HEK293 (cell line): ENCODE measurements at regions not wholly inside any gene's neighbourhood (a gene's known extent, or its start where the extent isn't known, plus 50 kb on each side); places are given as distances from the start of the nearest gene placed in this dataset.

ENCODE experiments used
- CTCF ChIA-PET: fragments of 350-600 bp; formaldehyde crosslinking; extraction: SDS; loops from one replicate; lab custom pipeline; 2021; ENCODE audit warnings: antibody characterized with exemption; lab: Yijun Ruan, JAX
- POLR2A ChIA-PET: fragments of 300-600 bp; formaldehyde crosslinking; extraction: SDS; loops from one replicate; lab custom pipeline; 2020; ENCODE audit warnings: antibody characterized with exemption, inconsistent platforms; lab: Yijun Ruan, JAX
- H3K27ac ChIP-seq: fragments of 200-500 bp; sonication (Bioruptor generic); 2 replicates; pipeline ENCODE4 v1.5.1; 2014; ENCODE audit warnings: low read depth, low read length, control low read depth, inconsistent platforms; ENCODE audit errors: extremely low read depth
- H3K36me3 ChIP-seq, 2 experiments: fragments of 200-500 bp in 1 of 2; sonication (Bioruptor generic) in 1 of 2; 1 replicate in 1 of 2; 2 replicates in 1 of 2; pipeline ENCODE4 v1.5.1; 2014 to 2017; ENCODE audit warnings: inconsistent platforms in 2 of 2, low read length in 2 of 2; ENCODE audit not compliant: control insufficient read depth in 2 of 2, insufficient read depth in 1 of 2
- H3K4me1 ChIP-seq: fragments of 200-500 bp; sonication (Bioruptor generic); 2 replicates; pipeline ENCODE4 v1.5.1; 2014; ENCODE audit warnings: mild to moderate bottlenecking, low read length, inconsistent platforms; ENCODE audit not compliant: control insufficient read depth, insufficient read depth
- H3K4me3 ChIP-seq: 2 replicates; pipeline ENCODE4 v1.5.1; 2011; ENCODE audit warnings: low read depth, mild to moderate bottlenecking, control low read depth, low read length, moderate library complexity
- H3K9me3 ChIP-seq: fragments of 200-500 bp; sonication (Bioruptor generic); 2 replicates; pipeline ENCODE4 v1.5.1; 2014; ENCODE audit warnings: low read depth, low read length, inconsistent platforms; ENCODE audit not compliant: control insufficient read depth, insufficient read depth
- OVOL3 ChIP-seq: fragments of 450-650 bp; formaldehyde crosslinking; IDR thresholded peaks from 2 replicates; pipeline ENCODE4 v1.5.1; 2016; ENCODE audit warnings: missing biosample characterization, missing genetic modification characterization
- PRDM1 ChIP-seq: fragments of 450-650 bp; formaldehyde crosslinking; IDR thresholded peaks from 2 replicates; pipeline ENCODE4; 2016; ENCODE audit warnings: missing biosample characterization, missing genetic modification characterization
- REST ChIP-seq: fragments of 450-650 bp; formaldehyde crosslinking; IDR thresholded peaks from 2 replicates; pipeline ENCODE4 v1.5.1; 2016; ENCODE audit warnings: missing biosample characterization, missing genetic modification characterization
- SCRT2 ChIP-seq: fragments of 450-650 bp; formaldehyde crosslinking; IDR thresholded peaks from 2 replicates; pipeline ENCODE4 v1.5.1; 2016; ENCODE audit warnings: missing biosample characterization, missing genetic modification characterization
- YY1 ChIP-seq: fragments of 450-650 bp; formaldehyde crosslinking; IDR thresholded peaks from 2 replicates; pipeline ENCODE4 v1.5.1; 2018; ENCODE audit warnings: missing biosample characterization, missing genetic modification characterization
- ZBTB21 ChIP-seq: fragments of 450-650 bp; formaldehyde crosslinking; IDR thresholded peaks from 2 replicates; pipeline ENCODE4 v1.5.1; 2017; ENCODE audit warnings: missing biosample characterization, missing genetic modification characterization
- ZNF114 ChIP-seq: fragments of 450-650 bp; formaldehyde crosslinking; IDR thresholded peaks from 2 replicates; pipeline ENCODE4 v1.5.0; 2017; ENCODE audit warnings: missing biosample characterization, missing genetic modification characterization
- ZNF184 ChIP-seq: fragments of 450-650 bp; IDR thresholded peaks from 2 replicates; pipeline ENCODE4 v1.5.1; 2018; ENCODE audit warnings: missing biosample characterization, mild to moderate bottlenecking, missing genetic modification characterization
- ZNF223 ChIP-seq: fragments of 450-650 bp; formaldehyde crosslinking; IDR thresholded peaks from 2 replicates; pipeline ENCODE4 v1.5.1; 2016; ENCODE audit warnings: missing biosample characterization, missing genetic modification characterization
- ZNF274 ChIP-seq, 2 experiments: fragments of 200-500 bp in 1 of 2; fragments of 450-650 bp in 1 of 2; sonication (Bioruptor generic) in 1 of 2; formaldehyde crosslinking in 1 of 2; IDR thresholded peaks; 2 replicates each; pipeline versions ENCODE4 v1.5.1 to v1.6.1; 2014 to 2016; ENCODE audit warnings: borderline replicate concordance in 1 of 2, inconsistent platforms in 1 of 2, low read length in 1 of 2, missing biosample characterization in 1 of 2, missing genetic modification characterization in 1 of 2
- ZNF449 ChIP-seq: fragments of 450-650 bp; formaldehyde crosslinking; IDR thresholded peaks from 2 replicates; pipeline ENCODE4 v1.5.1; 2017; ENCODE audit warnings: missing biosample characterization, mild to moderate bottlenecking, missing genetic modification characterization, moderate library complexity
- ZNF510 ChIP-seq: fragments of 450-650 bp; formaldehyde crosslinking; IDR thresholded peaks from 2 replicates; pipeline ENCODE4 v1.5.1; 2018; ENCODE audit warnings: mild to moderate bottlenecking, missing genetic modification characterization, missing biosample characterization; ENCODE audit not compliant: insufficient replicate concordance
- ZNF513 ChIP-seq: fragments of 450-650 bp; IDR thresholded peaks from 2 replicates; pipeline ENCODE4 v1.5.1; 2018; ENCODE audit warnings: missing biosample characterization, missing genetic modification characterization
- ZNF514 ChIP-seq: fragments of 450-650 bp; formaldehyde crosslinking; IDR thresholded peaks from 2 replicates; pipeline ENCODE4 v1.5.1; 2016; ENCODE audit warnings: missing biosample characterization, missing genetic modification characterization
- ZNF792 ChIP-seq: fragments of 450-650 bp; formaldehyde crosslinking; IDR thresholded peaks from 2 replicates; pipeline ENCODE4 v1.5.1; 2016; ENCODE audit warnings: missing biosample characterization, missing genetic modification characterization
- TF ChIP-seq, protein P1 (sequence below): fragments of 450-650 bp; formaldehyde crosslinking; IDR thresholded peaks from 2 replicates; pipeline ENCODE4 v1.5.1; 2016; ENCODE audit warnings: missing biosample characterization, missing genetic modification characterization
- TF ChIP-seq, protein P2 (sequence below): fragments of 450-650 bp; formaldehyde crosslinking; IDR thresholded peaks from 2 replicates; pipeline ENCODE4 v1.5.1; 2016; ENCODE audit warnings: missing biosample characterization, missing genetic modification characterization
- TF ChIP-seq, protein P3 (sequence below): fragments of 450-650 bp; formaldehyde crosslinking; IDR thresholded peaks from 2 replicates; pipeline ENCODE4 v1.5.1; 2016; ENCODE audit warnings: missing biosample characterization, missing genetic modification characterization, borderline replicate concordance
- TF ChIP-seq, protein P4 (sequence below): fragments of 450-650 bp; formaldehyde crosslinking; IDR thresholded peaks from 2 replicates; pipeline ENCODE4 v1.5.0; 2017; ENCODE audit warnings: missing biosample characterization, missing genetic modification characterization, borderline replicate concordance

GRCh38 chr12:97989366-97989940 lies 525.9 kb upstream of the TMPO start:
- Histone ChIP-seq H3K4me3 (no peak overlapping the region), H3K9me3 (no peaks in the 10 kb centered on the region), H3K36me3 (no peaks in the 10 kb centered on the region), H3K4me1 (no peaks in the 10 kb centered on the region), H3K27ac (no peak overlapping the region)
- POLR2A ChIA-PET = no interaction called here
- CTCF ChIA-PET = no interaction called here
- TF ChIP-seq PRDM1 (tag by site-specific recombination) (peak; percentile 99), ZBTB21 (tag by site-specific recombination) (no peak)

GRCh38 chr12:97994746-97995484 lies 520.5 kb upstream of the TMPO start:
- no peak overlapping the region for H3K27ac ChIP-seq
- H3K9me3 ChIP-seq = no peaks in the 10 kb centered on the region
- CTCF ChIA-PET = interaction anchor here (1.0 kb wide), 1 partner anchor 34 kb away, joined by 4 read pairs; no protein-coding TSS in a partner anchor
- H3K36me3 ChIP-seq = no peaks in the 10 kb centered on the region
- POLR2A ChIA-PET = no interaction called here
- H3K4me1 ChIP-seq = no peaks in the 10 kb centered on the region
- no peak overlapping the region for H3K4me3 ChIP-seq
- TF ChIP-seq ZNF223 (tag by site-specific recombination) = no peak
- no peak for TF ChIP-seq ZNF514 (tag by site-specific recombination)
- TF ChIP-seq, protein P1, sequence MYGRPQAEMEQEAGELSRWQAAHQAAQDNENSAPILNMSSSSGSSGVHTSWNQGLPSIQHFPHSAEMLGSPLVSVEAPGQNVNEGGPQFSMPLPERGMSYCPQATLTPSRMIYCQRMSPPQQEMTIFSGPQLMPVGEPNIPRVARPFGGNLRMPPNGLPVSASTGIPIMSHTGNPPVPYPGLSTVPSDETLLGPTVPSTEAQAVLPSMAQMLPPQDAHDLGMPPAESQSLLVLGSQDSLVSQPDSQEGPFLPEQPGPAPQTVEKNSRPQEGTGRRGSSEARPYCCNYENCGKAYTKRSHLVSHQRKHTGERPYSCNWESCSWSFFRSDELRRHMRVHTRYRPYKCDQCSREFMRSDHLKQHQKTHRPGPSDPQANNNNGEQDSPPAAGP (tag by site-specific recombination) = no peak
- TF ChIP-seq ZNF510 (tag by site-specific recombination) = no peak
- TF ChIP-seq, protein P2, sequence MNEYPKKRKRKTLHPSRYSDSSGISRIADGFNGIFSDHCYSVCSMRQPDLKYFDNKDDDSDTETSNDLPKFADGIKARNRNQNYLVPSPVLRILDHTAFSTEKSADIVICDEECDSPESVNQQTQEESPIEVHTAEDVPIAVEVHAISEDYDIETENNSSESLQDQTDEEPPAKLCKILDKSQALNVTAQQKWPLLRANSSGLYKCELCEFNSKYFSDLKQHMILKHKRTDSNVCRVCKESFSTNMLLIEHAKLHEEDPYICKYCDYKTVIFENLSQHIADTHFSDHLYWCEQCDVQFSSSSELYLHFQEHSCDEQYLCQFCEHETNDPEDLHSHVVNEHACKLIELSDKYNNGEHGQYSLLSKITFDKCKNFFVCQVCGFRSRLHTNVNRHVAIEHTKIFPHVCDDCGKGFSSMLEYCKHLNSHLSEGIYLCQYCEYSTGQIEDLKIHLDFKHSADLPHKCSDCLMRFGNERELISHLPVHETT (tag by site-specific recombination) = no peak
- TF ChIP-seq ZNF792 (tag by site-specific recombination) = no peak
- no peak for TF ChIP-seq ZNF184
- TF ChIP-seq ZNF274 (IDR thresholded peaks at IDR 0.05; ENCODE audit: low read length) = no peak
- no peak for TF ChIP-seq ZNF274 (tag by site-specific recombination; IDR thresholded peaks at IDR 0.05; ENCODE audit: borderline replicate concordance)
- TF ChIP-seq, protein P3, sequence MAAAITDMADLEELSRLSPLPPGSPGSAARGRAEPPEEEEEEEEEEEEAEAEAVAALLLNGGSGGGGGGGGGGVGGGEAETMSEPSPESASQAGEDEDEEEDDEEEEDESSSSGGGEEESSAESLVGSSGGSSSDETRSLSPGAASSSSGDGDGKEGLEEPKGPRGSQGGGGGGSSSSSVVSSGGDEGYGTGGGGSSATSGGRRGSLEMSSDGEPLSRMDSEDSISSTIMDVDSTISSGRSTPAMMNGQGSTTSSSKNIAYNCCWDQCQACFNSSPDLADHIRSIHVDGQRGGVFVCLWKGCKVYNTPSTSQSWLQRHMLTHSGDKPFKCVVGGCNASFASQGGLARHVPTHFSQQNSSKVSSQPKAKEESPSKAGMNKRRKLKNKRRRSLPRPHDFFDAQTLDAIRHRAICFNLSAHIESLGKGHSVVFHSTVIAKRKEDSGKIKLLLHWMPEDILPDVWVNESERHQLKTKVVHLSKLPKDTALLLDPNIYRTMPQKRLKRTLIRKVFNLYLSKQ = no peak
- TF ChIP-seq REST (tag by site-specific recombination) = no peak
- no peak for TF ChIP-seq ZNF449 (tag by site-specific recombination)
- no peak for TF ChIP-seq SCRT2 (tag by site-specific recombination)
- TF ChIP-seq OVOL3 (tag by site-specific recombination) = no peak
- TF ChIP-seq, protein P4, sequence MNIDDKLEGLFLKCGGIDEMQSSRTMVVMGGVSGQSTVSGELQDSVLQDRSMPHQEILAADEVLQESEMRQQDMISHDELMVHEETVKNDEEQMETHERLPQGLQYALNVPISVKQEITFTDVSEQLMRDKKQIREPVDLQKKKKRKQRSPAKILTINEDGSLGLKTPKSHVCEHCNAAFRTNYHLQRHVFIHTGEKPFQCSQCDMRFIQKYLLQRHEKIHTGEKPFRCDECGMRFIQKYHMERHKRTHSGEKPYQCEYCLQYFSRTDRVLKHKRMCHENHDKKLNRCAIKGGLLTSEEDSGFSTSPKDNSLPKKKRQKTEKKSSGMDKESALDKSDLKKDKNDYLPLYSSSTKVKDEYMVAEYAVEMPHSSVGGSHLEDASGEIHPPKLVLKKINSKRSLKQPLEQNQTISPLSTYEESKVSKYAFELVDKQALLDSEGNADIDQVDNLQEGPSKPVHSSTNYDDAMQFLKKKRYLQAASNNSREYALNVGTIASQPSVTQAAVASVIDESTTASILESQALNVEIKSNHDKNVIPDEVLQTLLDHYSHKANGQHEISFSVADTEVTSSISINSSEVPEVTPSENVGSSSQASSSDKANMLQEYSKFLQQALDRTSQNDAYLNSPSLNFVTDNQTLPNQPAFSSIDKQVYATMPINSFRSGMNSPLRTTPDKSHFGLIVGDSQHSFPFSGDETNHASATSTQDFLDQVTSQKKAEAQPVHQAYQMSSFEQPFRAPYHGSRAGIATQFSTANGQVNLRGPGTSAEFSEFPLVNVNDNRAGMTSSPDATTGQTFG (tag by site-specific recombination) = no peak
- TF ChIP-seq YY1 (tag by site-specific recombination) = no peak
- no peak for TF ChIP-seq ZNF513 (tag by site-specific recombination)
- no peak for TF ChIP-seq ZNF114 (tag by site-specific recombination)
